ENCODE measurements at regions not wholly inside any gene's neighbourhood (a gene's known extent, or its start where the extent isn't known, plus 50 kb on each side); places are given as distances from the start of the nearest gene placed in this dataset.

- ATAC-seq = no peak
Observed at GRCh38 chr5:89728750-89729149, 680.8 kb downstream of the CETN3 start.

GRCh38 chr5:89728134-89728533 is 681.4 kb downstream of the CETN3 start:
- TF ChIP-seq ARNTL (CRISPR knock-in tag; IDR thresholded peaks at IDR 0.05; ENCODE audit: borderline replicate concordance, low read depth) = no peak
- ATAC-seq = no peak

More at GRCh38 chr5:89728750-89729149, 680.8 kb downstream of the CETN3 start:
- TF ChIP-seq SNAI2 (CRISPR knock-in tag; IDR thresholded peaks at IDR 0.05) = no peak
- no peak for TF ChIP-seq ISL1 (CRISPR knock-in tag; IDR thresholded peaks at IDR 0.05)
- TF ChIP-seq CREB5 (CRISPR knock-in tag; IDR thresholded peaks at IDR 0.05; ENCODE audit: low read depth) = no peak
- TF ChIP-seq ZFP3 (CRISPR knock-in tag; IDR thresholded peaks at IDR 0.05) = no peak
- TF ChIP-seq ZC3H10 (CRISPR knock-in tag; IDR thresholded peaks at IDR 0.05) = no peak
- no peak for TF ChIP-seq TSHZ2 (CRISPR knock-in tag; IDR thresholded peaks at IDR 0.05)
- TF ChIP-seq ZNF8 (CRISPR knock-in tag; IDR thresholded peaks at IDR 0.05) = no peak
- no peak for TF ChIP-seq PATZ1 (CRISPR knock-in tag; IDR thresholded peaks at IDR 0.05; ENCODE audit: borderline replicate concordance)
- TF ChIP-seq TOX (CRISPR knock-in tag; IDR thresholded peaks at IDR 0.05; ENCODE audit: borderline replicate concordance) = no peak
- TF ChIP-seq ARNTL (CRISPR knock-in tag; IDR thresholded peaks at IDR 0.05; ENCODE audit: borderline replicate concordance, low read depth) = no peak
- no peak for TF ChIP-seq OSR1 (CRISPR knock-in tag; IDR thresholded peaks at IDR 0.05)
- no peak for TF ChIP-seq RARB (CRISPR knock-in tag; IDR thresholded peaks at IDR 0.05)
- no peak for TF ChIP-seq BACH2 (CRISPR knock-in tag; IDR thresholded peaks at IDR 0.05; ENCODE audit: borderline replicate concordance)
- TF ChIP-seq CSRNP3 (CRISPR knock-in tag; IDR thresholded peaks at IDR 0.05) = no peak
- TF ChIP-seq ESRRG (CRISPR knock-in tag; IDR thresholded peaks at IDR 0.05) = no peak
- TF ChIP-seq TCF4 (CRISPR knock-in tag; IDR thresholded peaks at IDR 0.05; ENCODE audit: borderline replicate concordance) = no peak

- TF ChIP-seq ZFP30 (CRISPR knock-in tag; IDR thresholded peaks at IDR 0.05) (no peak), OSR1 (CRISPR knock-in tag; IDR thresholded peaks at IDR 0.05) (no peak), ZNF565 (CRISPR knock-in tag; conservative IDR thresholded peaks at IDR 0.05; ENCODE audit: low read depth) (no peak), RARB (CRISPR knock-in tag; IDR thresholded peaks at IDR 0.05) (no peak)
- ATAC-seq = no peak
Observed at GRCh38 chr5:89724379-89725095, 685.0 kb downstream of the CETN3 start.

GRCh38 chr5:89723907-89724306 is 685.6 kb downstream of the CETN3 start:
- TF ChIP-seq ISL1 (CRISPR knock-in tag; IDR thresholded peaks at IDR 0.05) (peak; percentile 52), TCF4 (CRISPR knock-in tag; IDR thresholded peaks at IDR 0.05; ENCODE audit: borderline replicate concordance) (no peak)
- no peak for ATAC-seq

- ATAC-seq = no peak
- TF ChIP-seq PPARA (CRISPR knock-in tag; IDR thresholded peaks at IDR 0.05; ENCODE audit: borderline replicate concordance) (no peak), CSRNP3 (CRISPR knock-in tag; IDR thresholded peaks at IDR 0.05) (no peak), SNAI2 (CRISPR knock-in tag; IDR thresholded peaks at IDR 0.05) (no peak), TOX (CRISPR knock-in tag; IDR thresholded peaks at IDR 0.05; ENCODE audit: borderline replicate concordance) (no peak), ZFP30 (CRISPR knock-in tag; IDR thresholded peaks at IDR 0.05) (no peak), ZNF70 (CRISPR knock-in tag; IDR thresholded peaks at IDR 0.05) (no peak), ZFP3 (CRISPR knock-in tag; IDR thresholded peaks at IDR 0.05) (no peak), ARNTL (CRISPR knock-in tag; IDR thresholded peaks at IDR 0.05; ENCODE audit: borderline replicate concordance, low read depth) (no peak), GLIS3 (CRISPR knock-in tag; IDR thresholded peaks at IDR 0.05) (no peak), ISL1 (CRISPR knock-in tag; IDR thresholded peaks at IDR 0.05) (no peak), PATZ1 (CRISPR knock-in tag; IDR thresholded peaks at IDR 0.05; ENCODE audit: borderline replicate concordance) (no peak)
Observed at GRCh38 chr5:89722538-89722937, 687.0 kb downstream of the CETN3 start.
